K562 (cell line): ENCODE measurements at regions not wholly inside any gene's neighbourhood (a gene's known extent, or its start where the extent isn't known, plus 50 kb on each side); places are given as distances from the start of the nearest gene placed in this dataset.
A peak's percentile ranks its signal among the peaks of the same experiment; 100 is the strongest.

Experiments
- ATAC-seq: fragments of 200-7000 bp; cut with Tn5 transposase; 3 replicates; pipeline ENCODE4 v1.9.1; 2020; ENCODE audit warnings: moderate library complexity
- BruUV-seq: library from RNA; stranded (reverse); fragments of 400-500 nt; replicated peaks from 2 replicates; lab custom pipeline; 2021; lab: Mats Ljungman, UMichigan
- CTCF ChIA-PET: fragments of 300-600 bp; formaldehyde crosslinking; extraction: SDS; loops from one replicate; lab custom pipeline; 2021; ENCODE audit warnings: low intra/inter-chr PET ratio; lab: Yijun Ruan, JAX
- POLR2A ChIA-PET: fragments of 300-600, 350-650 bp; sonication (Branson Sonifier 250); formaldehyde crosslinking; extraction: SDS; loops from one replicate; lab custom pipeline; 2021; ENCODE audit warnings: antibody characterized with exemption, inconsistent platforms; lab: Yijun Ruan, JAX
- DNase-seq, 4 experiments: peaks; one replicate each; pipeline versions ENCODE4 v3.0.0 to v3.0.0-alpha.2; 2011 to 2018; ENCODE audit warnings: low spot score in 3 of 4, mixed read lengths in 3 of 4; ENCODE audit errors: extremely low read depth in 1 of 4
- FAIRE-seq: peaks from 2 replicates; lab custom pipeline; 2011; peaks lifted over from hg19 to GRCh38; lab: Jason Lieb, UNC
- H2AFZ ChIP-seq: 2 replicates; pipeline ENCODE4 v1.6.0; 2011; ENCODE audit warnings: low read depth, low read length, control low read depth, inconsistent platforms
- H3K27ac ChIP-seq: fragments of 200-600 bp; 3 replicates; pipeline ENCODE4 v1.8.0; 2011; ENCODE audit warnings: low read depth, mild to moderate bottlenecking, control low read depth, inconsistent platforms, low read length, moderate library complexity, mixed read lengths; ENCODE audit errors: extremely low read depth
- H3K27me3 ChIP-seq, 2 experiments: fragments of 300-600 bp in 1 of 2; 2 replicates in 1 of 2; 3 replicates in 1 of 2; pipeline versions ENCODE4 v1.6.0 to v1.8.0; 2011; ENCODE audit warnings: inconsistent platforms in 2 of 2, low read length in 2 of 2, mild to moderate bottlenecking in 1 of 2, mixed read lengths in 1 of 2, moderate library complexity in 1 of 2; ENCODE audit not compliant: control insufficient read depth in 2 of 2, insufficient read depth in 2 of 2
- H3K36me3 ChIP-seq: fragments of 300-600 bp; 3 replicates; pipeline ENCODE4 v1.8.0; 2011; ENCODE audit warnings: mild to moderate bottlenecking, low read length, inconsistent platforms; ENCODE audit not compliant: control insufficient read depth, insufficient read depth
- H3K4me1 ChIP-seq, 2 experiments: fragments of 200-600 bp in 1 of 2; replicated peaks in 1 of 2; 2 replicates in 1 of 2; 3 replicates in 1 of 2; pipeline versions ENCODE4 v1.5.1 to v1.8.0; 2011; ENCODE audit warnings: inconsistent platforms in 2 of 2, low read length in 2 of 2, mild to moderate bottlenecking in 1 of 2, mixed read lengths in 1 of 2, moderate library complexity in 1 of 2; ENCODE audit not compliant: control insufficient read depth in 2 of 2, insufficient read depth in 2 of 2
- H3K4me2 ChIP-seq: 2 replicates; pipeline ENCODE4 v1.6.1; 2011; ENCODE audit warnings: low read length, control low read depth, inconsistent platforms, mixed read lengths; ENCODE audit not compliant: insufficient read depth
- H3K4me3 ChIP-seq: fragments of 200-600 bp; sonication (generic), shearing (Covaris generic); 2 replicates; pipeline ENCODE4 v1.5.1; 2016; ENCODE audit warnings: control low read depth, inconsistent platforms
- H3K79me2 ChIP-seq: fragments of 200-600 bp; 3 replicates; pipeline ENCODE4 v1.8.0; 2011; ENCODE audit warnings: low read length, inconsistent platforms; ENCODE audit not compliant: control insufficient read depth, insufficient read depth
- H3K9ac ChIP-seq, 2 experiments: 2 replicates each; pipeline versions ENCODE4 v1.6.0 to v1.6.1; 2011; ENCODE audit warnings: low read depth in 2 of 2, low read length in 2 of 2, control low read depth in 1 of 2, inconsistent platforms in 1 of 2, mild to moderate bottlenecking in 1 of 2, mixed read lengths in 1 of 2; ENCODE audit not compliant: insufficient read depth in 1 of 2
- H3K9me1 ChIP-seq: one replicate; pipeline ENCODE4 v1.6.0; 2011; ENCODE audit warnings: inconsistent platforms, mild to moderate bottlenecking, low read length, moderate library complexity; ENCODE audit not compliant: control insufficient read depth, insufficient read depth
- H3K9me3 ChIP-seq: replicated peaks from 2 replicates; pipeline ENCODE4 v1.5.1; 2011; ENCODE audit warnings: low read depth, low read length, inconsistent platforms; ENCODE audit not compliant: control insufficient read depth, insufficient read depth
- H4K20me1 ChIP-seq: replicated peaks from 2 replicates; pipeline ENCODE4 v1.6.1; 2011; ENCODE audit warnings: low read length, inconsistent platforms, mixed read lengths; ENCODE audit not compliant: control insufficient read depth, insufficient read depth
- ATF3 ChIP-seq, 2 experiments: fragments of 450-650 bp in 1 of 2; sonication (generic) in 1 of 2; formaldehyde crosslinking in 1 of 2; IDR thresholded peaks in 1 of 2; conservative IDR thresholded peaks in 1 of 2; 2 replicates each; pipeline versions ENCODE4 v1.6.1 to v1.8.1; 2016 to 2023; ENCODE audit warnings: mild to moderate bottlenecking in 2 of 2, moderate library complexity in 2 of 2, inconsistent platforms in 1 of 2, missing genetic modification reagents in 1 of 2
- USF2 ChIP-seq: sonication (generic); formaldehyde crosslinking; IDR thresholded peaks from 2 replicates; pipeline ENCODE4 v1.5.0; 2020; ENCODE audit warnings: missing genetic modification reagents
- ZNF830 ChIP-seq: fragments of 250-450 bp; sonication (Bioruptor Pico); IDR thresholded peaks from 2 replicates; pipeline ENCODE4 v1.5.0; 2021; ENCODE audit warnings: mild to moderate bottlenecking
- WGBS: fragments of 100-300 bp; shearing (Covaris generic); methylation state at CpG from one replicate; pipeline ENCODE4 v1.1.6; 2016; ENCODE audit warnings: low coverage, mixed read lengths; ENCODE audit not compliant: insufficient coverage; ENCODE audit errors: missing lambda C conversion rate; 5-methylcytosine and 5-hydroxymethylcytosine counted together
- in situ Hi-C: fragments of 300-500 bp; cut with MboI; formaldehyde crosslinking; loops from 4 replicates; pipeline ENCODE4 v1.15.0; 2018; ENCODE audit warnings: inconsistent platforms, mixed read lengths
- intact Hi-C: fragments of 100-400 bp; cut with micrococcal nuclease; formaldehyde crosslinking; loops from 2 replicates; pipeline ENCODE4 v1.14.2; 2022

- H3K4me1 ChIP-seq = no peaks in the 10 kb centered on the region
- no peak overlapping the region for H3K9ac ChIP-seq
- FAIRE-seq (no peak), DNase-seq (no peak), ATAC-seq (no peak)
- no TSS peak for BruUV-seq
- H3K27me3 ChIP-seq = peaks cover 24 to 62% of the 10 kb centered on the region in 2 experiments
- CTCF ChIA-PET = no interaction called here
- H3K36me3 ChIP-seq = no peaks in the 10 kb centered on the region
- no peaks in the 10 kb centered on the region for H3K9me1 ChIP-seq
- no peaks in the 10 kb centered on the region for H3K9me3 ChIP-seq
- no peak overlapping the region for H3K4me2 ChIP-seq
- no peak overlapping the region for H2AFZ ChIP-seq
- H4K20me1 ChIP-seq = no peaks in the 10 kb centered on the region; the same call in 1 of the 2 replicates
- WGBS = 1% methylated on average over 10 of the region's 10 CpGs
- intact Hi-C loops = no loop called here
- in situ Hi-C loops = no loop called here
- H3K27ac ChIP-seq = no peak overlapping the region
- H3K4me3 ChIP-seq = no peak overlapping the region
- POLR2A ChIA-PET = interaction anchor here (0.5 to 1.5 kb wide), 3 partner anchors 8 to 157 kb away, joined by 3 to 9 read pairs (median 4); no protein-coding TSS in a partner anchor
- H3K79me2 ChIP-seq = no peaks in the 10 kb centered on the region
- TF ChIP-seq ZNF830 (CRISPR knock-in tag) = no peak
- no peak for TF ChIP-seq USF2
- TF ChIP-seq ATF3 (IDR thresholded peaks at IDR 0.05) = 0 out of 2 replicates have a peak, but pooled peaks have one; percentile 16
- TF ChIP-seq ATF3 (CRISPR knock-in tag; conservative IDR thresholded peaks at IDR 0.05) = no peak
- TF ChIP-seq, all 486 proteins: peak for 1
Observed at GRCh38 chr1:30250338-30250983, 472.9 kb downstream of the MATN1 start.
